HEK293T (cell line): ENCODE measurements at regions not wholly inside any gene's neighbourhood (a gene's known extent, or its start where the extent isn't known, plus 50 kb on each side); places are given as distances from the start of the nearest gene placed in this dataset.

Source experiments
- BHLHE40 ChIP-seq: fragments of 450-650 bp; IDR thresholded peaks from 2 replicates; pipeline ENCODE4 v1.6.1; 2016; ENCODE audit warnings: mild to moderate bottlenecking, moderate library complexity, borderline replicate concordance
- FOXA1 ChIP-seq: fragments of 450-650 bp; IDR thresholded peaks from 2 replicates; pipeline ENCODE4 v1.6.1; 2016; ENCODE audit warnings: mild to moderate bottlenecking
- FOXM1 ChIP-seq: fragments of 450-650 bp; IDR thresholded peaks from 2 replicates; pipeline ENCODE4 v1.6.1; 2017; ENCODE audit warnings: mild to moderate bottlenecking, borderline replicate concordance
- HDGF ChIP-seq: fragments of 450-650 bp; IDR thresholded peaks from 2 replicates; pipeline ENCODE4 v1.6.1; 2017; ENCODE audit warnings: antibody characterized with exemption, borderline replicate concordance
- LEF1 ChIP-seq: fragments of 450-650 bp; IDR thresholded peaks from 2 replicates; pipeline ENCODE4 v1.6.1; 2017; ENCODE audit warnings: mild to moderate bottlenecking, borderline replicate concordance
- SP1 ChIP-seq: fragments of 450-650 bp; IDR thresholded peaks from 2 replicates; pipeline ENCODE4 v1.6.1; 2017
- SUZ12 ChIP-seq: fragments of 450-650 bp; IDR thresholded peaks from 2 replicates; pipeline ENCODE4 v1.6.1; 2016; ENCODE audit warnings: mild to moderate bottlenecking
- TARDBP ChIP-seq: fragments of 450-650 bp; IDR thresholded peaks from 2 replicates; pipeline ENCODE4 v1.6.1; 2016
- ZNF384 ChIP-seq: fragments of 450-650 bp; IDR thresholded peaks from 2 replicates; pipeline ENCODE4 v1.6.1; 2016

GRCh38 chr4:14241574-14241973, 614.0 kb upstream of the BOD1L1 start:
- TF ChIP-seq FOXA1 (no peak), FOXM1 (no peak), BHLHE40 (no peak), ZNF384 (no peak), LEF1 (no peak), SP1 (no peak), TARDBP (no peak), SUZ12 (no peak), HDGF (no peak)
